Activated CD8-positive, alpha-beta T cell treated with anti-CD3 and anti-CD28 coated beads for 36 hours (primary cell): ENCODE measurements at regions not wholly inside any gene's neighbourhood (a gene's known extent, or its start where the extent isn't known, plus 50 kb on each side); places are given as distances from the start of the nearest gene placed in this dataset.
"Not testable (repeated sequence)": the region's sequence is repeated elsewhere in the genome, so short reads cannot be mapped to it uniquely, and the experiment has no call there.

ENCODE experiments used
- ATAC-seq: fragments of 200-7000 bp; cut with Tn5 transposase; one replicate; pipeline ENCODE4 v1.10.0; 2021; ENCODE audit warnings: mild to moderate bottlenecking, moderate library complexity
- CTCF ChIA-PET: fragments of 350-600 bp; sonication (Branson Sonifier 250); formaldehyde crosslinking; loops from one replicate; lab custom pipeline; 2021; ENCODE audit warnings: antibody characterized with exemption; lab: Charles Lee
- POLR2A ChIA-PET: fragments of 350-600 bp; sonication (Branson Sonifier 250); formaldehyde crosslinking; loops from one replicate; lab custom pipeline; 2021; ENCODE audit warnings: antibody characterized with exemption; lab: Charles Lee
- DNase-seq: peaks from one replicate; pipeline ENCODE4 v3.0.0-alpha.2; 2020
- H3K27ac Mint-ChIP-seq: one replicate; pipeline ENCODE4 v1.8.0; 2021; ENCODE audit warnings: mild to moderate bottlenecking, mixed read lengths
- H3K27me3 Mint-ChIP-seq: one replicate; pipeline ENCODE4 v1.8.0; 2021; ENCODE audit warnings: mixed read lengths
- H3K36me3 Mint-ChIP-seq: one replicate; pipeline ENCODE4 v1.8.0; 2021; ENCODE audit warnings: low read depth, mixed read lengths
- H3K4me1 Mint-ChIP-seq: one replicate; pipeline ENCODE4 v1.8.0; 2021; ENCODE audit warnings: low read depth, mixed read lengths
- H3K4me3 Mint-ChIP-seq: one replicate; pipeline ENCODE4 v1.8.0; 2021; ENCODE audit warnings: mild to moderate bottlenecking, moderate library complexity, mixed read lengths
- H3K9me3 Mint-ChIP-seq: one replicate; pipeline ENCODE4 v1.8.0; 2021; ENCODE audit warnings: mixed read lengths
- intact Hi-C: fragments of 100-400 bp; cut with micrococcal nuclease; formaldehyde crosslinking; loops from one replicate; pipeline ENCODE4 v1.10.0; 2022

DNA sequence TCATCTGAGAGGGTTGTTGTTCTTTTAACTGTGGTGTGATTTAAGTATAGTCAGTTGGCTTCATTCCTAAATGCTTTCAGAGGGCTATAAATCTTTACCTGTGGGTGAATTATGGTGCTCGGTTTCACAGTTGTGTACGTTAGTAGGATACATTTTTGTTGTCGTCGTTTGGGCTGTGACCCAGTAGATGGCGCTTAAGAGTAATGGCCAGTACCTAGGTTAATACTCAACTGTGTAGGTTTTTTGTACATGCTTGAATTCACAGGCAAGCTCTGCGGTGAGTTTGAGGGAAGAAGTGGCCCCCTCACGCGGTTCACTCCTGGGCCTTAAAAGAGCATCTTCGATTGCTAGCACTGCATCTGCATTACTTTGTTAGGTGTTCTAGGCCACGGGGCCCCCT lies 571.7 kb upstream of the TGIF2LX start:
- H3K9me3 Mint-ChIP-seq, H3K4me3 Mint-ChIP-seq, DNase-seq, POLR2A ChIA-PET, H3K27me3 Mint-ChIP-seq, H3K36me3 Mint-ChIP-seq, CTCF ChIA-PET, H3K27ac Mint-ChIP-seq, intact Hi-C loops, H3K4me1 Mint-ChIP-seq, ATAC-seq: not testable (repeated sequence)

DNA sequence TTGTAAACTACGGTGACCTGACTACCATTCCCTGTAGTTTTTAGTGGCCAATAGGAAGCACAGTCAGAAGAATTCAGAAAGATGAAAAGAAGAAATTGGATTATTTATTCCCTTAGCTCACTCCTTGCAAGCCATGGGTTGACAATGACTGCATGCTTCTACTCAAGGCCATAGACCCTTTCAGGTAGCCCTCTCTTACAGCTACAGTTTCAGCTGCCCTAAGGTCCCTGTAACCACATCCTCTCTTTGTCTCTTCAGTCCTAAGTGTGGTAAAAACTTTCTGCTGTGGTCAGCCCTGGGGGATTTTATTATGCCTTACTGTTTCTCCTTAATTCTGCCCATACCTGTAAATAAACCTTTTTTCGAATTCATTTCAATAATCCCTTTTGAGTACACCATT lies 551.8 kb upstream of the TGIF2LX start:
- CTCF ChIA-PET, H3K4me3 Mint-ChIP-seq, intact Hi-C loops, ATAC-seq, POLR2A ChIA-PET, H3K9me3 Mint-ChIP-seq, H3K4me1 Mint-ChIP-seq, H3K36me3 Mint-ChIP-seq, H3K27ac Mint-ChIP-seq, DNase-seq, H3K27me3 Mint-ChIP-seq: not testable (repeated sequence)

DNA sequence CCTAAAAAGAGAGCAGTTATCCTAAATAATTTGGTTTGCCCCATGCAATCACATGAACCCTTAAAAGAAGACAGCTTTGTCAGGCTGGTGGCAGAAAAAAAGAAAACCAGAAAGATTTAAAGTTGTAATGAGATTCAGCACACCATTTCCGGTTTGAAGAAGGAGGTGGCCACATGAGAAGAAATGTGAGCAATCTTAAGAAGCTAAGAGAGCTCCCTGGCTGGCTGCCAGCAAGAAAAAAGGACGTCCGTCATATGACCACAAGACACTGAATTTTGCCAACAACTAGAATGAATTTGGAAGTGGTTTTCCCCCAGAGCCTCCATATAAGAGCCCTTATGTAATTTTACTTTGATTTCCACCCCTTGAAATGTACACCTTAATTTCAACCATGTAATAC lies 528.7 kb upstream of the TGIF2LX start:
- H3K36me3 Mint-ChIP-seq, H3K9me3 Mint-ChIP-seq, H3K4me1 Mint-ChIP-seq, POLR2A ChIA-PET, intact Hi-C loops, CTCF ChIA-PET, H3K27me3 Mint-ChIP-seq, H3K4me3 Mint-ChIP-seq, H3K27ac Mint-ChIP-seq, ATAC-seq: not testable (repeated sequence)
- DNase-seq = peak; percentile 1

DNA sequence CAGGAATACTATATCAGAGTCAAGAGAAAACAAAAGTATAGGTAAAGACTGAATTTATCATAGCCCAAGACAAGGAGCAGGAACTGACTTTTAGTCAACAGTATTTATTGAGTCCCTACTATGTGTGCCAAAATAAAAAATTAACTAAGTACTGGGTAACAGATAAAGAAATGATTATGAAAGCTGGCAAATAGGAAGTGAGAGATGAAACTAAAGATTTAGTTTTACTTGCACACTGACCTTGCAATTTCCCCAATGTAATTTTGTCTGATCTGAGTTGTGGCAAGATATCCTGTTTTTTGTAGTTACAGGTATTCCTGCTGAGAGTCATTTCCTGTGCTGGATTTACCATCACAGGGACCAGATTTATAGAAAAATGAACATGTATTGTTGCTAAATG lies 518.9 kb upstream of the TGIF2LX start:
- H3K9me3 Mint-ChIP-seq, H3K4me1 Mint-ChIP-seq, CTCF ChIA-PET, H3K27me3 Mint-ChIP-seq, POLR2A ChIA-PET, H3K36me3 Mint-ChIP-seq, ATAC-seq, DNase-seq, H3K4me3 Mint-ChIP-seq, intact Hi-C loops, H3K27ac Mint-ChIP-seq: not testable (repeated sequence)

DNA sequence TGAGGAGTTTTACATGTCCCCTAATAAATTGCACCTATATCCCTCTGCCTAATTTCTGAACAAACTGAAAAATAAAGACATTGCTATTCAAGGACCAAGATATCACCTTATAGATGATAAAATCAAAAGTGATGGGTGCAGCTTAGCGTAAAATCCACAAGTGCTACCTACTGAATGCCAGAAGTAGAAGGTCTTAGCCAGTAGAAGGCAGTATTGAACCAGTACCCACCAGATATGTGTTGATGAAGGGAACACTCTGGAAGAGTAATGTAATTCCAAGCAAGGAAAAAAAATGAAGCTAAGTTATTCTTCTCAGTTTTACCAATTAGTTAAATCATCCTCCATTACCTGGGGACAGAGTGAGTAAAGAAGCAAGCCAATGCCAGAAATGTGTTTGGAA lies 516.6 kb upstream of the TGIF2LX start:
- ATAC-seq, intact Hi-C loops, H3K4me3 Mint-ChIP-seq, POLR2A ChIA-PET, CTCF ChIA-PET, DNase-seq, H3K36me3 Mint-ChIP-seq, H3K27me3 Mint-ChIP-seq, H3K9me3 Mint-ChIP-seq, H3K4me1 Mint-ChIP-seq, H3K27ac Mint-ChIP-seq: not testable (repeated sequence)

DNA sequence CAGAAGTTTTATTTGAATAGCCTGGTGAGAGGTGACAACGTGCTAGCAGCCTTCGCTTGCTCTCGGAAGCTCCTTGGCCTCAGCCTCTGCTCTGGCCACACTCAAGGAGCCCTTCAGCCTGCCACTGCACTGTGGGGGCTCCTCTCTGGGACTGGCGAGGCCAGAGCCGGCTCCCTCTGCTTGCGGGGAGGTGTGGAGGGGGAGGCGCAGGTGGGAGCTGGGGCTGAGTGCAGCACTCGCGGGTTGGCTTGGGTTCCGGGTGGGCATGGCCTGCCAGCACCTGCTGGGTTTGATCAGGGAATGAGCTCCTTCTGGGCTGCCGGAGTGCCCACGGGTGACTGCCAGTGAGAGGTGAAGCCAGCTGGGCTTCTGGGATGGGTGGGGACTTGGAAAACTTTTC lies 504.8 kb upstream of the TGIF2LX start:
- POLR2A ChIA-PET, DNase-seq, H3K4me1 Mint-ChIP-seq, H3K4me3 Mint-ChIP-seq, H3K27me3 Mint-ChIP-seq, H3K27ac Mint-ChIP-seq, H3K36me3 Mint-ChIP-seq, H3K9me3 Mint-ChIP-seq, ATAC-seq, CTCF ChIA-PET, intact Hi-C loops: not testable (repeated sequence)

DNA sequence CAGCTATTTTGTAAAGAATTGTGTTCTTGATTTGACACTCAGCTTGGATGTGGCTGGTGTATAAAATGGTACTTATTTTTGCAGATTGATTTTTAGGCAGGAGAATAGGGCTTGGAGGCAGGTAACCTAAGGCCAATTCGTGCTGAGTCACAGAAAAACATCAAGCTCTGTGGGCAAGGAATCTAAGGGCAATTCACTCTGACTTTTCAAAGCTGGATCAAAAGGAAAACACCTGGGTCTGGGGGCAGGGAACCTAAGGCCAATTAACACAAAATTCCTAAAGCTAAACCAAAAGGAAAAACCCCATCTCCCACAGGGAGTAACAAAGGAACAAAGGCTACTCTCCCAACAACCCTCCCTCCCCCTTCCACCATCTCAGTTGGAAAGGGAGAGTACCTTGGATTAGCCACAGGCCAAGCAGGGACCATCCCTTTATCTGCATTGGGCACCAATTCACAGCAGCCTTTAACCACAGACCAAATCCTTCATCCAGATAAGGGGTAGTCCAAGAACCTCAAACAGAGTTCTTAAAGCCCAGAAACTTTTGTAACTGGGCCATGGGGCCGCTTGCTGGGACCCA lies 489.0 kb upstream of the TGIF2LX start:
- H3K9me3 Mint-ChIP-seq, H3K4me1 Mint-ChIP-seq, H3K27ac Mint-ChIP-seq, H3K27me3 Mint-ChIP-seq, H3K4me3 Mint-ChIP-seq, DNase-seq, POLR2A ChIA-PET, H3K36me3 Mint-ChIP-seq, intact Hi-C loops, CTCF ChIA-PET, ATAC-seq: not testable (repeated sequence)
